NCI-H82 (cell line): ENCODE measurements at regions not wholly inside any gene's neighbourhood (a gene's known extent, or its start where the extent isn't known, plus 50 kb on each side); places are given as distances from the start of the nearest gene placed in this dataset.

Source experiments
- DNase-seq: peaks from one replicate; lab custom pipeline; 2025; lab: John Stamatoyannopoulos, UW

DNA sequence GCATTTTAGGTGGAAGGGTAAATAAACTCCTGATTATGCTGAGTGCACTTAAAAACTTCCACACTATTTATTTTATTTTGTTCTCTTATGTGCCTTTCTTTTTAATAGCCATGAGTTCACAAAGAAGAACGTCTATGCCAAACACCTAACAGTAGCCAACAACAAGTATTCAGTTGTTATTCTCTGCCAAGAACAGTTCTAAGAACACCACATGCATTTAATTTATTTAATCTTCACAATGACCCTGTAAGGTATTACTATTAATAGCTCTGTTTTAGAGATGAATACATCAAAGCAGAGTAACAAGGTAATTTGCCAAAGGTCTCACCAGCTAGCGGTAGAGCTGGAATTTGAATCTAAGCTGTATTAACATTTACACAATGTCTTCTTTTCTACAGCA lies 240.1 kb downstream of the ALG10B start:
- DNase-seq, result no peak

GRCh38 chr12:38585086-38585485 lies 268.5 kb downstream of the ALG10B start:
- DNase-seq, result no peak

- DNase-seq, result no peak
Measured at GRCh38 chr12:38586789-38587188, 270.2 kb downstream of the ALG10B start.

DNA sequence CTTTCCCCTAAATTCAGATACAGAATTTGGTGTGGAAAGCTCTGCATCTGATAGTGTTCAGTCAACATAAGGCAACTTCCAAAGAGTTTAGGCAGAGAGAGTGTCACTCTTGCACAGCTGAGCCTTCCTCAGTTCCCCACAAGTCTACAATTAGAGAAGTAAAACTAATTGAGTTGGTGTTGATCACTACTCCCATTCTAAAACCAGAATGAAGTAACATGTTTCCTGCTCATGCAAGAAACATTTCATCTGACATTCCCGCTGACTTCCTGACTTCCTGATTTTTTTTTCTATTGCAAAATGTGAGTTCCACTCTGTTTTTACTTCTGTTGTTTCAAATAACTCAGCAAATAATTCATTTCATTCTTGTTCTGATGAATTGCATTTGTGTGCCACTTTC lies 271.0 kb downstream of the ALG10B start:
- no peak for DNase-seq

GRCh38 chr12:38588624-38589305 lies 272.2 kb downstream of the ALG10B start:
- DNase-seq, result no peak

DNA sequence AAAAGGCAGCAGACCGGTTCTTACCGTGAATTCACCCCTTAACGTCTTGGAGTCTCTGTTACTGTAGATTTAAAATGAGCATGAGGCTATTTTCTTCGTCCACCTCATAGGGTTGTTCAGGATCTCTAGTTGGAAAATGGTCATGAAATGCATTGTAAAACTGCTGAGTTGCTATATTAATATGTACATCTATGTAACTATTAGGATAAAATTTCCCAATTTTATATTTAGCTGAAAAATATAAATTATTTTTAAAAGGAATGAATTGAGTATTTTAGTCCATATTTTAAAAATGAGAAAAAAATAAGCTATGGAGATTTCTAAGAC lies 272.7 kb downstream of the ALG10B start:
- DNase-seq, result no peak

GRCh38 chr12:38601949-38602348 lies 285.4 kb downstream of the ALG10B start:
- DNase-seq, result no peak
